ENCODE measurements at regions not wholly inside any gene's neighbourhood (a gene's known extent, or its start where the extent isn't known, plus 50 kb on each side); places are given as distances from the start of the nearest gene placed in this dataset.

GRCh38 chr6:153840039-153840850 lies 198.8 kb upstream of the OPRM1 start:
- DNase-seq (no peak), ATAC-seq (replicated peaks in 1 of 4) (no peak)
- WGBS (ENCODE audit: insufficient coverage) = no CpG with 5 or more reads among the region's 3 CpGs
- no peak overlapping the region for H3K27ac Mint-ChIP-seq
- no peak overlapping the region for H3K27ac ChIP-seq (ENCODE audit: low read length)
- H3K4me1 Mint-ChIP-seq = no peaks in the 10 kb centered on the region
- H3K4me1 ChIP-seq (ENCODE audit: control insufficient read depth in 1 of 2, extremely low read depth in 1 of 2, insufficient read depth in 2 of 2, low read length in 2 of 2) = no peaks in the 10 kb centered on the region
- H3K9me3 ChIP-seq = no peaks in the 10 kb centered on the region
- POLR2A ChIA-PET = no interaction called here
- H3K4me3 Mint-ChIP-seq = no peak overlapping the region
- H3K36me3 Mint-ChIP-seq = no peaks in the 10 kb centered on the region
- CTCF ChIA-PET = no interaction called here
- peaks cover 0 to 6% of the 10 kb centered on the region in 2 donors for H3K27me3 Mint-ChIP-seq
- no peaks in the 10 kb centered on the region for H3K36me3 ChIP-seq (ENCODE audit: control insufficient read depth in 2 of 2, extremely low read depth in 1 of 2, insufficient read depth in 1 of 2, low read length in 1 of 2)
- H3K27me3 ChIP-seq (replicated peaks in 1 of 2; ENCODE audit: control insufficient read depth in 2 of 2, extremely low read depth in 1 of 2, insufficient read depth in 2 of 2, low read length in 1 of 2) = no peaks in the 10 kb centered on the region
- peaks cover 0 to 3% (median 0%) of the 10 kb centered on the region in 3 donors for H3K9me3 Mint-ChIP-seq
- H3K4me3 ChIP-seq (ENCODE audit: control insufficient read depth in 1 of 2, extremely low read depth in 1 of 2, low read length in 1 of 2) = no peak overlapping the region

- ChIA-PET CTCF (no interaction called here), POLR2A (no interaction called here)
- Mint-ChIP-seq H3K27ac (no peak overlapping the region), H3K9me3 (peaks cover 0 to 6% (median 5%) of the 10 kb centered on the region in 3 donors), H3K27me3 (peaks cover 0 to 3% of the 10 kb centered on the region in 2 donors), H3K36me3 (no peaks in the 10 kb centered on the region), H3K4me3 (no peak overlapping the region), H3K4me1 (no peaks in the 10 kb centered on the region)
- WGBS (ENCODE audit: insufficient coverage) = 91% methylated on average over 9 of the region's 9 CpGs
- no peak overlapping the region for H3K4me3 ChIP-seq (ENCODE audit: control insufficient read depth in 1 of 2, extremely low read depth in 1 of 2, low read length in 1 of 2)
- H3K27ac ChIP-seq (ENCODE audit: low read length) = no peak overlapping the region
- no peaks in the 10 kb centered on the region for H3K27me3 ChIP-seq (replicated peaks in 1 of 2; ENCODE audit: control insufficient read depth in 2 of 2, extremely low read depth in 1 of 2, insufficient read depth in 2 of 2, low read length in 1 of 2)
- H3K36me3 ChIP-seq (ENCODE audit: control insufficient read depth in 2 of 2, extremely low read depth in 1 of 2, insufficient read depth in 1 of 2, low read length in 1 of 2) = no peaks in the 10 kb centered on the region
- no peaks in the 10 kb centered on the region for H3K9me3 ChIP-seq
- H3K4me1 ChIP-seq (ENCODE audit: control insufficient read depth in 1 of 2, extremely low read depth in 1 of 2, insufficient read depth in 2 of 2, low read length in 2 of 2) = no peaks in the 10 kb centered on the region
- no peak for DNase-seq
- no peak for ATAC-seq (replicated peaks in 1 of 4)
These were observed 206.5 kb upstream of the OPRM1 start for GRCh38 chr6:153832543-153832942.

- WGBS (ENCODE audit: insufficient coverage) = 56% methylated on average over 3 of the region's 5 CpGs
- ChIA-PET POLR2A (no interaction called here), CTCF (no interaction called here)
- Histone ChIP-seq H3K27ac (ENCODE audit: low read length) (no peak overlapping the region), H3K36me3 (ENCODE audit: control insufficient read depth in 2 of 2, extremely low read depth in 1 of 2, insufficient read depth in 1 of 2, low read length in 1 of 2) (no peaks in the 10 kb centered on the region), H3K4me3 (ENCODE audit: control insufficient read depth in 1 of 2, extremely low read depth in 1 of 2, low read length in 1 of 2) (no peak overlapping the region), H3K4me1 (ENCODE audit: control insufficient read depth in 1 of 2, extremely low read depth in 1 of 2, insufficient read depth in 2 of 2, low read length in 2 of 2) (no peaks in the 10 kb centered on the region), H3K9me3 (no peaks in the 10 kb centered on the region), H3K27me3 (replicated peaks in 1 of 2; ENCODE audit: control insufficient read depth in 2 of 2, extremely low read depth in 1 of 2, insufficient read depth in 2 of 2, low read length in 1 of 2) (no peaks in the 10 kb centered on the region)
- no peak for DNase-seq
- peaks cover 0 to 6% (median 5%) of the 10 kb centered on the region in 3 donors for H3K9me3 Mint-ChIP-seq
- H3K36me3 Mint-ChIP-seq = no peaks in the 10 kb centered on the region
- H3K27ac Mint-ChIP-seq = no peak overlapping the region
- H3K4me1 Mint-ChIP-seq = no peaks in the 10 kb centered on the region
- ATAC-seq (replicated peaks in 1 of 4) = no peak
- H3K4me3 Mint-ChIP-seq = no peak overlapping the region
- H3K27me3 Mint-ChIP-seq = peaks cover 0 to 2% of the 10 kb centered on the region in 2 donors
These were observed 207.5 kb upstream of the OPRM1 start for GRCh38 chr6:153831350-153832078.

DNA sequence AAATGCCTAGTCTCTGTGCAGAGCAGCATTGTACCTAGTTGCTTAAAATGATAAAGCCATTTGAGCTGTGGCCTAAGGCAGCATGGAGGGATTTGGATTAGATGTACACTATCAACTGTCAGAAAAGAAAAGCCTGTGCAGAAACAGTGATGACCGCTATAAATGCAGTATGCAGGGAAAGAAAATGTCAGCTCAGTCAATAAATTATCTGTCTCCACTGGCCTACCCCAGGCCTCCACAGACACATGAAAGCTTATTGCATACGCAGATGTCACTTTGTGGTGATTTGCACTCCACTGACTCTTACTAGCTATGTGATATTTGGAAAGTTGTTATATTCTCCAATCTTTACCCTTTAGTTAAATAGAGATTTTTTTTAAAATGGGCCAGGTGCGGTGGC lies 221.9 kb upstream of the OPRM1 start:
- CTCF ChIA-PET = no interaction called here
- no peak for ATAC-seq (replicated peaks in 1 of 4)
- no peak overlapping the region for H3K27ac ChIP-seq (ENCODE audit: low read length)
- no peaks in the 10 kb centered on the region for H3K9me3 ChIP-seq
- Mint-ChIP-seq H3K9me3 (peaks cover 13 to 18% (median 14%) of the 10 kb centered on the region in 3 donors), H3K27ac (no peak overlapping the region), H3K4me1 (no peaks in the 10 kb centered on the region), H3K27me3 (no peaks in the 10 kb centered on the region), H3K4me3 (no peak overlapping the region), H3K36me3 (no peaks in the 10 kb centered on the region)
- POLR2A ChIA-PET = no interaction called here
- no peak for DNase-seq
- no peaks in the 10 kb centered on the region for H3K36me3 ChIP-seq (ENCODE audit: control insufficient read depth in 2 of 2, extremely low read depth in 1 of 2, insufficient read depth in 1 of 2, low read length in 1 of 2)
- H3K4me3 ChIP-seq (ENCODE audit: control insufficient read depth in 1 of 2, extremely low read depth in 1 of 2, low read length in 1 of 2) = no peak overlapping the region
- WGBS (ENCODE audit: insufficient coverage) = no CpG with 5 or more reads among the region's 3 CpGs
- H3K4me1 ChIP-seq (ENCODE audit: control insufficient read depth in 1 of 2, extremely low read depth in 1 of 2, insufficient read depth in 2 of 2, low read length in 2 of 2) = no peaks in the 10 kb centered on the region
- no peaks in the 10 kb centered on the region for H3K27me3 ChIP-seq (replicated peaks in 1 of 2; ENCODE audit: control insufficient read depth in 2 of 2, extremely low read depth in 1 of 2, insufficient read depth in 2 of 2, low read length in 1 of 2)

DNA sequence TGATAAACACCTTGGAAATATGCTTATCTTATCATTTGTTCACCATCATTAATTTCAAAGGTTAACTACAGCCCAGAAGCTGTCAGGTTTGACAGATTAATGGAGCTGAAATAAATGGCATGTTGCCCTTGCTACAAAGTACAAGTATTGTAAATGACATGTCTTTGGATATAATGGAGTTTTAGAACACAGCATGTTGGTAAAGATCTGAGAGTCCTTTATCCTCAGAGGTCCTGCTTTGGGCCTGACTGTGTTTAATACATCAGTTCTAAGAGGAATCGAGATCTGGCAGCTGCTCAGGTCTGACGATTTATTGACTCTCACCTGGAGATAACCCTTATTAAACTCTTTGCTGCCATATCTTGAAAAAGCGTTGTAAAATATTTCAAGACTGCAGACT lies 222.7 kb upstream of the OPRM1 start:
- Mint-ChIP-seq H3K4me3 (no peak overlapping the region), H3K27me3 (peaks cover 0 to 3% of the 10 kb centered on the region in 2 donors), H3K4me1 (no peaks in the 10 kb centered on the region), H3K27ac (no peak overlapping the region), H3K9me3 (peaks cover 16 to 22% (median 18%) of the 10 kb centered on the region in 3 donors), H3K36me3 (no peaks in the 10 kb centered on the region)
- DNase-seq (no peak), ATAC-seq (replicated peaks in 1 of 4) (no peak)
- H3K27me3 ChIP-seq (replicated peaks in 1 of 2; ENCODE audit: control insufficient read depth in 2 of 2, extremely low read depth in 1 of 2, insufficient read depth in 2 of 2, low read length in 1 of 2) = no peaks in the 10 kb centered on the region
- H3K27ac ChIP-seq (ENCODE audit: low read length) = no peak overlapping the region
- POLR2A ChIA-PET = no interaction called here
- H3K4me1 ChIP-seq (ENCODE audit: control insufficient read depth in 1 of 2, extremely low read depth in 1 of 2, insufficient read depth in 2 of 2, low read length in 2 of 2) = no peaks in the 10 kb centered on the region
- no peaks in the 10 kb centered on the region for H3K36me3 ChIP-seq (ENCODE audit: control insufficient read depth in 2 of 2, extremely low read depth in 1 of 2, insufficient read depth in 1 of 2, low read length in 1 of 2)
- no peaks in the 10 kb centered on the region for H3K9me3 ChIP-seq
- CTCF ChIA-PET = no interaction called here
- no CpG with 5 or more reads among the region's 3 CpGs for WGBS (ENCODE audit: insufficient coverage)
- no peak overlapping the region for H3K4me3 ChIP-seq (ENCODE audit: control insufficient read depth in 1 of 2, extremely low read depth in 1 of 2, low read length in 1 of 2)

- Histone ChIP-seq H3K27ac (ENCODE audit: low read length) (no peak overlapping the region), H3K36me3 (ENCODE audit: control insufficient read depth in 2 of 2, extremely low read depth in 1 of 2, insufficient read depth in 1 of 2, low read length in 1 of 2) (no peaks in the 10 kb centered on the region), H3K9me3 (no peaks in the 10 kb centered on the region), H3K4me1 (ENCODE audit: control insufficient read depth in 1 of 2, extremely low read depth in 1 of 2, insufficient read depth in 2 of 2, low read length in 2 of 2) (no peaks in the 10 kb centered on the region), H3K4me3 (ENCODE audit: control insufficient read depth in 1 of 2, extremely low read depth in 1 of 2, low read length in 1 of 2) (no peak overlapping the region), H3K27me3 (replicated peaks in 1 of 2; ENCODE audit: control insufficient read depth in 2 of 2, extremely low read depth in 1 of 2, insufficient read depth in 2 of 2, low read length in 1 of 2) (no peaks in the 10 kb centered on the region)
- DNase-seq = no peak
- Mint-ChIP-seq H3K4me3 (no peak overlapping the region), H3K9me3 (peaks cover 17 to 25% (median 19%) of the 10 kb centered on the region in 3 donors), H3K36me3 (no peaks in the 10 kb centered on the region), H3K27ac (no peak overlapping the region), H3K27me3 (peaks cover 0 to 7% of the 10 kb centered on the region in 2 donors), H3K4me1 (no peaks in the 10 kb centered on the region)
- ChIA-PET CTCF (no interaction called here), POLR2A (no interaction called here)
- WGBS (ENCODE audit: insufficient coverage) = 29% methylated on average over 1 of the region's 1 CpG
- no peak for ATAC-seq (replicated peaks in 1 of 4)
These were observed 224.9 kb upstream of the OPRM1 start for GRCh38 chr6:153814136-153814535.
